ENCODE measurements at regions not wholly inside any gene's neighbourhood (a gene's known extent, or its start where the extent isn't known, plus 50 kb on each side); places are given as distances from the start of the nearest gene placed in this dataset.

DNA sequence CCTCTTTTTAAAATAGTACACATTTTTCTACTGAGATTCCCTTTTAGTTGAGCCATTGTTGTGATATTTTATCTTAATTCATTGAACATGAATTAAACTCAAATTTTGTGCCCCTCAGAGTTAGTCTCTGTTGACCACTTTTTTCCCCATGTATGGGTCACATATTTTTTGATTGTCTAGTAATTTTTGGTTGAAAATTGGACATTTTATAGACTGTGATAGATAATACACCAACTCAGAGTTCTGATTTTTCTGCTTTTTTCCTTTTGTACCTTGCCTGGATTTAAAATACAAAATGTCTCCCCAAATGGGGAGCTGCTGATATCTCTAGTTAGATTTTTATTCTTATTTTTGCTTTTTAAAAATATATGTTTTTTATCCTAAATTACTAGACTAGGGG, 291.8 kb upstream of the CITED2 start:
- DNase-seq = no peak

DNA sequence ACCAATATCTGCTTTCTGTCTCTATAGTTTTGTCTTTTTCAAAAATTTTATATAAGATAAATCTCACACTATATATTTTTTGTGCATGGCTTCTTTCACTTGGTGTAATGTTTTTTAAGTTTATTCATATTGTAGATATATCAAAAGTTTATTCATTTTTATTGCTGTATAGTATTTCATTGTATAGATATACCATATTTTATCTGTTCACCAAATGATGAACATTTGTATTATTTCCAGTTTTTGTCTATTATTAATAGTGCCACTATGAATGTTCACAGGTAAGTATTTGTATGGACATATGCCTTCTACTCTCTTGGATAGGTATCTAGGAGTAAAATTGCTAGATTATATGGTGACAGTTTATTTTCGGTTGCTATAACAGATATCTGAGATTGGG, 289.5 kb upstream of the CITED2 start:
- no peak for DNase-seq

DNA sequence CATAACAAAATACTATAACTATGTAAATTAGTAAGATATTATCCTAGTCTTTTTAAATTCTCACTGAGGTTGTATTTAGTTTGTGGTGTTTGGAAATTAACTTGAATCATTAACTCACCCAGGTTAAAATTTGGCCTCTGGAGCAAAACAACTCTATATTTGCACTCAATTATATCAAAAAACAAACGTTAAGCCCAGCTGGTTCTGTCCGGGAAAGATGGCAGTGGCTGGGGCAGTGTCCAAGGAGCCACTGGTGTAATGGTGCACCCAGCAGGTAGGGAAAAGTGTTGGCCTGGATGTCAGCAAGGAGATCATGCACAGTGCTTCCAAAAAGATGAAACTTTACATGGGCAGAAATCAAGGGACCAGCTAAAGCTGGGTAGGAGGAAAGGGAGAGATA, 285.3 kb upstream of the CITED2 start:
- DNase-seq = no peak

DNA sequence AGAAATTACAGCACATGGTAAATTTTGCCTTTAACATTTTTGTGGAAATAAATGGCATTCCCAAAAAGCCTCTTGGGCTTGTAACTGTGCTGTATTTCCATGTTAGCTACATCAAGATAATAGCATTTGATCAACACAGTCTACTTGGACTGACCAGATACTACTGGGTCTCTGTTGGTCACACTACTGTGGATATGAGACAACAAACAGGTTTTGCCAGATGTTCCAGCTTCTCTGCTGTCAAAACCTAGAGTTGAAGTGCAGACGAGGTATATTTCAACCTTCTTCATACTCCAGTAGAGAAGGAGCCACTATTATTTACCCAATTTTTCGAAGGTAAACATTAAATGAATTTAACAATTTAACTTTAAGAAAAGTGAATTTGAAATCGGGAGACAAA, 284.7 kb upstream of the CITED2 start:
- DNase-seq = no peak

DNA sequence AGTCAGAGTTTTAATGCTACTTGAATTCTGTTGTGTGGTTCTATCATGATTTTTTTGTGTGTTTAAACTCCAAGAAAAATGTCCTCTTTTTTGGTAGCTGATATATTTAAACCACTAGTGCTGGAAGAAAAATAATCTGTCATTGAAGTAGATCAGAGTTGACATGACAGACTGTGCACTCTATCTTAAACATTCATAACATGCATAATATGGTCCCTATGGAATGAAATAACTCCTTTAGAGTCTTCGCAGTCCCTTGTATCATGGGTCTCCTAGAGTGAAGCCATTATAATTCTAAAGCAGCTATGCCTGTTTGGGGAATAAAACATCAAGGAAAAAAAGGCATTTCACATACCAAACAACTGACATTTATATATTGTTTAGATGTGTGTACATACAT, 282.7 kb upstream of the CITED2 start:
- no peak for DNase-seq

DNA sequence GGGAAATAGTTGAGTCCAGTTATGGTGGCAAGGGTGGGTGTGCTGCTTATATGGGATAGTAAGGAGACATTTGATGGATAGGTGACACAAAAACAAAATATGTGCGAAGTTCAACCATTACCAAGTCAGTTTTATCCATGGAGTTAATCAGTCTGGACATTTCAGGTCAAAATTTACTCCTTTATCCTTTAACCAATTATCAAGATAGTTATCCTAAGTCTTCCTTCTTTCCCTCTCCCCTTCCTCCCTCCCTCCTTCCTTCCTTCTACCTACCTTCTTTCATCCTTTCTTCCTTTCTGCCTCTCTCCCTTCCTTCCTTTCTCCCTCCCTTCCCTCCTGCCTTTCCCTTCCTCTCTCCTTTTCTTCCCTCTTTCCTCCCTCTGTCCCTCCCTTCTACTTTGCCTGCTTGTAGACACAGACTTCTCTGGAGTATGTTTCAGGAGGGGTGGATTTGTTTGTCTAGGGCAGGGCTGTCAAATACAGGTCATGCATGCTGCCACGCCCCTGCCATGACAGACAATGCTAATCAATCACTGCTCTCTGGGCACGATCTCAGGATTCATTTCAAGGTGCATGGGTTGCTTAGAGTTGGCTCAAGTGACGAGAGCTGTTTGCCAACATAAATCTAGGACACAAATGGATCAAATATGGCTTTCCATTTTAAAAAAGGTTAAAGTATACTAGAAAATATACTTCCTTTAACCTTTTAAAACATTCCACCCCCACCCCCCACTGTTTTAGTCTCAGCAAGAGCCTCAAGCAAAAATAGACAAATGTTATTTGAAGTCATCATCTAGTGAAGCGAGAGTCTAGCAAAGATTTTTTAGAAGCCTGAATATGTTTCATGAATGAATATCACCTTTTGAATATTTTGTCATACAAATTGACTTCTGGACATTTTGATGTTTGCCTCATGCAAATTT, 281.6 kb upstream of the CITED2 start:
- DNase-seq = no peak

DNA sequence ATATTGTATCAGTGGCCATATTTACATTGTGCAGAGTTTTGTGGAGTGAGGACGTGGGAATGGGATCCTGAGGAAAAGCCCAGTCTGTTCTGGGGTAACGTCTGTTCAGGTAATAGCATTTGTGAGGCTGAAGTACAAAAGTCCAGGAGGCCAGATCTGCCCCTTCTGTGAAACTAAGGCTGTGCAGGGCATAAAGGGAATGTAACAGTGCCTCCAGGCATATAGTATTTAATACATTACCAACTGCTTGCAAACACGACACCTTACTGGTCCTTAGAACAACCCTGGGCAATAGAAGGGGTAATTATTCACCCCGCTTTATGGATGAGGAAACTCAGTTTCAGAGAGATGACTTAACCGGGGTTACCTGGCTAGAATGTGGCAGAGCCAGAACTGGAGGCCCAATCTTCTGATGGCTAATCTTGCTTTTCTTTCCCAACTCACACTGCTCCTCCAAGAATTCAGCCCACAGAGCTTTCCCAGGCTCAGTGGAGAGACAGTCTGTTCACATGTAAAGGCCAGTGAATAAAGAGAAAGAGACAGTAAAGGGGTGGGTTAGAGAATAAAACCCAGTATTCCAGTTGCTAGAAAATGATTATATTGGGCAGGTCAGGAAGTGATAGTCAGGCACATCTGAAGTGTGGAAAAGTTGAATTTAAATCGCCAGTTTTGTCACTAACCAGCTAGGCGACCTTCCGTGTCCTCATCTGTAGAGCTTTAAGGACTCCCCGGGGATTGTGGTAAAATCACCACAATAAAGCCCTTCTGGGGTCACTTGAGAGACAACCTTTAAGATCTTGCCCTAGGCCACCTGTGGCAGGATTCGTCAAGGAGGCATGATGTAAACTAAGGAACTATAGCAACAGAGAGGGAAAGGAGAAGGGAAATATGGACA, 280.7 kb upstream of the CITED2 start:
- DNase-seq = no peak

DNA sequence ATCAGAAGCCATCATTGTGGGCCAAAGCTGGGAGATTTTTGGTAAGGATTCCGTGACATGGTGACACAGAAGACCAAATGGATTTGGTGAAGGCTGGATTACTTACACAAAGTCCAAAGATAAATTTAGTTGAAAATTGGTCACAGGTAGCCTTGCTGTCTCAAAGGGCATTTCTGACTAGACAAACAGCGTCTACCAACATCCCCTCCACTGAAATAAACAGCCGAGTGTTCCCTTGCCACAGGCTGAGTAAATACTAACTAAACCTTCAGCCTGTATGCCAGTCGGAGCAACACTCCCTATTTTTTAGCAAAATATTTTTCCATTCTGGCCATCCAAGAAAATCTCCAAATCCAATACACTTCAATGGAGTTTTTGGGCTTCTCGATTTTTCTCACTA, 279.9 kb upstream of the CITED2 start:
- no peak for DNase-seq

DNA sequence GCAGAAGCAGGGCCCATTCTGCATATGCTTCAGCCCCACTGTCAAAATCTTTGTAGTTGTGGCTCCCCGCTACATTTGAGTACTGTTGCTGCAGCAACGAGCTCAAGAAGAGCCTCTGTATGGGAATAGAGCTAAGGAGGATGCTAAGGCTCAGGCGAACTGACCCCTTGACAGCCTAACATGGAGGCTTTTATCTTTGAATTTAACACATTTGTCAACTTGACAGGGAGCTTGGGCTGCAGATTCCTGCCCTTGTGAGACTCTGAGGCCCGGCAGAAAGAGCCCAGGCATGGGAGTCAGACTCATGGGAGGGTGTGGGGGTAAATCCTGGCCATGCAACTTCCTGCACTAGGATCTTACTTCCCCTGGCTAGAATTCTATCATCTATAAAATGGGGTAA, 278.7 kb upstream of the CITED2 start:
- DNase-seq = no peak

DNA sequence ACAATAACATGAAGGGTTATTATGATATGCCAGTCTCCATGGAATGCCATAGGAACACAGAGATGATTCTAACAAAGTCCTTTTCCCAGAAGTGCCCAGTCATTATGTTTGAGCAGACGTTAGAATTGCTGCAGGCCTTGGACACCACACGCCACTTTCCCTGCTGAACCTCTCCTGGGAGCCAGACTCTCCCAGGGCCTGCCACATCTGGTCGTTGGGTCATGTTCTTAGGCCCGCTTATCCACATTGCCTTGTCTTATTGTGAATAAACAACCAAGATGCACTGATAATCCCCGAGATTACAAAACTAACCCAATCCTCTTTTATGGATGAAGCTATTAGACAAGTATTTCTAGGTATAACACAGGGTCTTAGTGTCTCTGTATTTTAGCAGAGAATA, 276.5 kb upstream of the CITED2 start:
- DNase-seq = no peak

DNA sequence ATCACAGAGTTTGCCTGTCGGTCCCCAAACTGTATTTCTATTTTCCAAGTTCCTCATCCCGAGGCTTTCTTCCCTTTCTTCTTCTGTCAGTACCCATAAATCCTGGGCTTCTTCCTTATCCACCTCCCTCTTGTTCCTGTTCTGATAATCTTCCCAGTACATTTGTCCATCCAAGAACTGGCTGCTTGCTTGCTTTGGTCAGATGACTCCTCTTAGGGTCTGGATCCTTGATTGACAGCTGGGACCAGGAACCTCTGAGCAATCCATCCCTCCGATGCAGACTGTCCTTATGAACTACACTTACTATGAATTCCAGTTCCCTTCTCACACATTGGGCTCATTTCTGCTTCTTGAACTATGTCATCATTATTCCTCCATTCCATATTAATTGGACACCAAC, 275.3 kb upstream of the CITED2 start:
- DNase-seq = no peak

DNA sequence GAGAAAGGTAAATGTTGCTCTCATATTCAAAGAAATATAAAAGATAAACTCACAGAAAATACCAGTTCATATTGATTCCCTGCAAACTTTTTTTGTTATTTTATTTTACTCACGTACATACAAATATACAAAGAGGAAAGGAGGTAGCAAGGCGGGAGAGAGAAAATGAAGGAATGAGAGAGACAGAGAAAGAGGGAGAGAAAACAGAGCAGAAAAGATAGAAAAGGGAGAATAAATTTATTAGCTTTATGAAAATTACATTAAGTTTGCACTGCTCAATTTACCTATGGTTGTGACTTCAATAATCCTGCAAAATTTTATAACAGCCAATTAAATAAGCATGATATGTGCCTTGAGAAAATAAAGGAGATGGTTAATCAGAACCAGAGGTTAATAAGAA, 274.7 kb upstream of the CITED2 start:
- no peak for DNase-seq

DNA sequence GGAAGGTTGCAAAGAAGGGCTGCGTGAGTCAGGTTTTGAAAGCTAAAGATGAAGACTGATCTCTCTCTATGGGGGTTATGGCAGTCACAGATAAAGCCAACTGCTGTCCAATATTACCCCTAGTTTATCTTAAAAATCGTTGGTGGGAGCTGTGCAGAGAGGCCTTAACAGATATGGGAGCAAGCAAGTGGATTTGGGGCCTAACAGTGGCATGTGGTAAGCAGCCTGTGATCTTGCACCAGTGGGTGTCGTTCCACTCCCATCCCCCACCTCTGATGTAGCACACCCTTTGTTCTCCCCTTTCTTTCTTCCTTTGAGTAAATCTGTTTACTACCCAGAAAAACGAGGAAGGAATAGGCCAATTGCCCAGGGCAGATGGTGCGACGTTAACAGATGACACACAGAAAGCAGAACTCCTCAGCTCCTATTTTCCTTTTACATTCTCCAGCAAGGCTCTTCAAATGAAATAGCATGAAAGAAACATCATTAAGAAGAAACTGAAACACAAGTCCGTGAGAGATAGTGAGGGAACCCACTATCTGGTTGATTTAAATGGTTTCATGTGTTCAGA, 274.1 kb upstream of the CITED2 start:
- DNase-seq = no peak

DNA sequence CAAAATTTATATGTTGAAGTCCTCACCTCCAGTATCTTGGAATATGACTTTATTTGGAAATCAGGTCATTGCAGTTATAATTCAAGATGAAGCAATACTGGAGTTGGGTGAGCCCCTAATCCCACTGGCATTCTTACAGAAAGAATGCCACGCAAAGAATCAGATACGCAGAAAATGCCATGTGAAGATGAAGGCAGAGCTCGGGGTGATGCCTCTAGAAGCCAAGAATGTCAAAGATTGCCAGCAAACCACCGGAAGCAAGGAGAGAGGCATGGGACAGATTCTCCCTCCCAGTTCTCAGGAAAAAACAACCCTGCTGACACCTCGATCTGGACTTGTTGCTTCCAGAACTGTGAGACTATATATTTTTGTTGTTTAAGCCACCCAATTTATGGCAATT, 273.4 kb upstream of the CITED2 start:
- DNase-seq = no peak

DNA sequence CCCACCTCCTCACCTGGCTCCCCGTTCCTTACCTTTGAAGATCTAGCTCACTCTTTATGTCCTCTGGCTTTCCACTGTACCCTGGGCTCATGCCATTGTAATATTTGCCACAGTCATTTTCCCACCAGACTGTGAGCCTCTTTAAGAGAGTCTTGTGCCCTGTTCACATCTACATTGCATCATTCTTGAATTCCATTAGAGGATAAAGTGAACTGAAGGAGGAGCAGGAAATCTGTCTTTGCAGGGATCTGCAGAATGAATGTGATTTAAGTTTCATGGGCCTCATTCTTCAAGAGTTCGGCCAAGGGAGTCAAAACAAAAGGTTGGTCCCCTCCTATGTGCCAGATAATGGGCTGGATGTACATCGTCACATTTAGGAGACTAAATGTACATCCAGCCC, 272.6 kb upstream of the CITED2 start:
- no peak for DNase-seq

DNA sequence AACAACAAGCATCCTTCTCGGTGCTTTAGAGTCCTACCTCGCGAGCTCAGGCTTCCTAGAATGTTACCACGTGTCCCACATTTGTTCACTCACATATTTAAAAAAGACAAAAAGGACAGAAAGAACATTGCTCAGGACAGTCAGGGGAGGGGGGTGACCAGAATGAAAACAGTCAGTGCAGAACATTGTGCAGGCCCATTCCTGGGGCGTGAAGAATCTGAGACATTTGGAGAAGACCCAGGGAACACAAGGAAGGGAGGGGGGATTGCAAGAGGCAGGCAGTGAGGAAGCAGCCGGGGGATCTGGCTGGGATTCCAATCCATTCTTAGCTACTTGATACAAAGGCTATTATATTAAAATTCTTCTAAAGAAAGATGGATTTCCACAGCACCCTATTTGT, 270.4 kb upstream of the CITED2 start:
- no peak for DNase-seq

DNA sequence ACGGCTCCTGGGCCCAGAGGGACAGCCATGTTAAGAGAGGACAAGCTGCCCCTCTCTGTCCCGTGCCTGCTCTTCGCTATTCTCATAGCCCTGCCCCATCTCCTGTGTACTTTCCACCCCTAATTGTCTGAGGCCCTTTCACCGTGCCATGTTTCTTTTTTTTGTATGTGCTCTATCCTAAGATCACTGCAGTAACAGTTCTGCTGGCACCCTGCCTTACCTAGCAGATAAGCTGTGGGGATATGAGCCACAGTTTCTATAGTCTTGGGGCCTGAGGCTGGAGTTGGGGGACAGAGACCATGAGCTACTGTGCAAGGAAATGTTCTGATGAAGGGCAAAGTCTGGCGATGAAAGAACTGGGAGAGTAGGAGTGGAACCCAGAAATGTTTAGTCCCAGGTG, 269.5 kb upstream of the CITED2 start:
- no peak for DNase-seq

DNA sequence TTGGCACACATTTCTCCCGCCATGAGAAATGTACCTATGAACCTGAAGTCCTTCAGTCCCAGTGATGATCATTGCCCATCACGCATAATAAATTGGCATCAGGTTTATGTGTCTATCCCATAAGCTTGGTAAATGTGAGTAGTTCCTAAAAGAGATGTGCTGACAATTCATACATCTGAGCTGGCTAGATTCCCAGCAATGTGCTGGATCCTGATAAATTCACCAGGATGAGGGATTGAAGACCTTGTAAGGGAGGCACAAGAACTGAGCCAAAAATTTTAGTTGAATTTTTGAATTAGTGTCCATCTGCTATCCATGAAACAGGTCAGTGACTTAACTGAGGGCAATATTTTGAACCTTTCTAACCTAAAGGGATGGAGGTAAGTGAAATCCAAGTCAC, 267.9 kb upstream of the CITED2 start:
- DNase-seq = no peak

DNA sequence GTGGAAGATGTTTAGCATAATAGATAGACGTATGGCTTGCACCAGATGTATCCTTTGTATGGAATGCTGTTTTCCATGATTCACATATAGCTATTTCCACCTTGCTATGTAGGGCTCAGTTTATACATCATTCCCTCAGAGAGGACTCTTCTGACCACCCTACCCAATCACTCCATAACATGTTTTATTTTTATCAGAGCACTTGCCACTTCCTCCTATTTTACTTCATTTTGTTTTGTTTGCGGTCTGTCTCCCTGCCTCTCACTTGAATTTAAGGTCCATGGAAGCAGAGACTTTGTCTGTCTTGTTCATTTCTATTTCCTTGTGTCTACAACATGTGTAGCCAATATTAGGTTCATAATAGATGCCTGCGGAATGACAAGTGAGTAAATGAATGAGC, 266.9 kb upstream of the CITED2 start:
- DNase-seq = no peak

DNA sequence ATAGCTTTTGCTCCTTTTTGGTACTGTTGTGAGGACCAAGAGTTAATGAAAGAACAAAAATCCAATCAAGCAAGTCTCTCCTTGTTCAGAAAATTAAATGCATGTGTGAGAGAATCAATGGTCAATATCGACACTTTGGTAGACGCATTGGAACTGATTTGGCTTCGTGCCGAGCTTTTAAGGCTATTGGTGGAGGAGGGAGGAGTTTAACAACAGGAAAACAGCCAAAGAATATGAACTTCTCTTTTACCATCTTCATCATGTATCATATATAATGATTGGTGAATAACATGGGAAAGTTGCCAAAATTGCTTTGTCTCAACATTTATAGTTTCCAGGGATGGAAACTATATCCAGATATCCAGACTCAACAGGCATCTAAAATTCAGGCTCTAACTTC, 266.5 kb upstream of the CITED2 start:
- no peak for DNase-seq

DNA sequence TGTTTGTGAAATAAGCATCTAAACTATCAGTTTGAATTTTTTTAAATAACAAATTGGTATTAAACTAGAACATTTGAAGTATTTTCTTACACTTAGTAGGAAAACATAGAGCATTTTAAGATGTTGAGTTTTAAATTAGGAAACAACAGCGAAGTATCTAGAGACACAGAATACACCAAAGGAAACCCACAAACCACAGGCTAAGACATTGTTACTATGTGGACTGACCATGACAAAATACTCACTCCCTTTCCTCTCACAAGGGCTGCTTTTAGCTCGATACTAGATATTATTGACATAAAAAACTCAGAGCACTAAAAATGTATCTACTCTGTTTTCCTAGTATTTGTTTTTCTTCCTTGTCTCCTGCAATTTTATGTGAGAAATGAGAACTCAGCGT, 266.0 kb upstream of the CITED2 start:
- no peak for DNase-seq

DNA sequence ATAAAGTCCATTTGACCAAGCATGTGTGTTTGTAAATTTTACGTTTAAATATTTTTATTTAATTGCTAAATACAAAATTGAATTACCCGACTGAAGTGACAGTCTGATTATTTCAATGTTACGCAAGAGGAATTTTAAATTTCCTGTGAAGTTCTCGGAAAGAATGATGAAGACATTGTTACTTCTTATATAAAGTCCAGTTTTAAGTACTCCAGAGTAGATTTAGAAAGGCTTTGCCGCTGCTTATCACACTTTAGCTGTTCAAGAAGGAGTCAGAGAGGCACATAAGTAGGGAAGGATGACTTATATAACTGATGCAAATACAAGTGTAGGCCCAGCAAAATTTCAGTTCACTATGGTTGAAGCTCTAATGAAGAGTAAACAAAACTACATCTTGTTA, 265.1 kb upstream of the CITED2 start:
- DNase-seq = no peak

DNA sequence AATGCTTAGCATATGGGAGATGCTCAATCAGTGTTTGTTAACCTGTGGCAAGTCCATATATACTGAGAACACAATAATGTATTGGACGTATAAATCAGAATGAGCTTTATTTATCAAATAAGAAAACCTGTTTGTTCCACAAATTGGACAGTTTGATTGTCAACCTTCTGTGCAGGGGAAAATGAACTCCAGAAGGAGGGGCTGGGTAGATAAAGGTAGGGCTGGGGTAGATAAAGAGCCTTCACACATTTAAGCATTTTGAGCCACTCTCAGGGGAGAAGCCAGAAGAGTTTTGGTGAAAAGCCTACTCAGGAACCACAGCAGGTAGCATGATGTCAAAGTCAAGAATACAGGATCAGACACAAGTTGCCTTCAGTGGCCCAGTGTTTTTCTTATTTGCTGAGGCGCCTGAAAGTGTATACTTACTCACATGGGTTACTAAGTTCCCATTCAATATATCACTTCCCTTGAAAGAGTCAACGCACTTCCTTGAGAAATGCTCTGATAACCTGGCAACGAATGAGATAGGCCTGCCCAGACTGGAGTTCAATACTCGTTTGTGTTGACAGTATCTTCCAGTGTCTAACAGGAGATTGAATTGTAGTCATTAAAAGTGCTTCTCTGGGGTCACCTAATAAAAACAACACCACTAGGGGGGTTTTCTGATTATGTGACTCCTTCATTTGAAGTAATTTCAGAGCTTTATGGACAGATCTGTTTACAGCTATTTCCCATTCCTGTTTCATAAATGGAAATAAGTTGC, 263.9 kb upstream of the CITED2 start:
- DNase-seq = no peak

Measured in femur (tissue), 1 donor.